HEK293 (cell line): ENCODE measurements at regions not wholly inside any gene's neighbourhood (a gene's known extent, or its start where the extent isn't known, plus 50 kb on each side); places are given as distances from the start of the nearest gene placed in this dataset.

Experiments used
- BCL6B ChIP-seq: fragments of 450-650 bp; formaldehyde crosslinking; IDR thresholded peaks from 2 replicates; pipeline ENCODE4 v1.5.1; 2017; ENCODE audit warnings: missing biosample characterization, missing genetic modification characterization
- EGR2 ChIP-seq: fragments of 450-650 bp; formaldehyde crosslinking; IDR thresholded peaks from 2 replicates; pipeline ENCODE4 v1.5.1; 2016; ENCODE audit warnings: low read depth, missing biosample characterization, missing genetic modification characterization
- IKZF3 ChIP-seq: fragments of 450-650 bp; IDR thresholded peaks from 2 replicates; pipeline ENCODE4 v1.5.0; 2018; ENCODE audit warnings: missing biosample characterization, mild to moderate bottlenecking, missing genetic modification characterization, moderate library complexity
- KLF10 ChIP-seq: fragments of 450-650 bp; IDR thresholded peaks from 2 replicates; pipeline ENCODE4 v1.5.1; 2018; ENCODE audit warnings: missing biosample characterization, mild to moderate bottlenecking, missing genetic modification characterization
- OVOL3 ChIP-seq: fragments of 450-650 bp; formaldehyde crosslinking; IDR thresholded peaks from 2 replicates; pipeline ENCODE4 v1.5.1; 2016; ENCODE audit warnings: missing biosample characterization, missing genetic modification characterization
- REPIN1 ChIP-seq: fragments of 450-650 bp; formaldehyde crosslinking; IDR thresholded peaks from 2 replicates; pipeline ENCODE4 v1.5.1; 2017; ENCODE audit warnings: missing biosample characterization, missing genetic modification characterization, low read depth
- ZBTB1 ChIP-seq: fragments of 450-650 bp; formaldehyde crosslinking; IDR thresholded peaks from 2 replicates; pipeline ENCODE4 v1.5.1; 2016; ENCODE audit warnings: missing biosample characterization, missing genetic modification characterization
- ZBTB44 ChIP-seq: fragments of 450-650 bp; IDR thresholded peaks from 2 replicates; pipeline ENCODE4 v1.5.1; 2018; ENCODE audit warnings: missing biosample characterization, mild to moderate bottlenecking, missing genetic modification characterization
- ZFP3 ChIP-seq: fragments of 450-650 bp; formaldehyde crosslinking; IDR thresholded peaks from 2 replicates; pipeline ENCODE4 v1.5.1; 2016; ENCODE audit warnings: low read depth, missing biosample characterization, missing genetic modification characterization
- ZNF114 ChIP-seq: fragments of 450-650 bp; formaldehyde crosslinking; IDR thresholded peaks from 2 replicates; pipeline ENCODE4 v1.5.0; 2017; ENCODE audit warnings: missing biosample characterization, missing genetic modification characterization
- ZNF140 ChIP-seq: fragments of 450-650 bp; formaldehyde crosslinking; IDR thresholded peaks from 2 replicates; pipeline ENCODE4 v1.5.1; 2016; ENCODE audit warnings: missing biosample characterization, missing genetic modification characterization
- ZNF155 ChIP-seq: fragments of 450-650 bp; formaldehyde crosslinking; IDR thresholded peaks from 2 replicates; pipeline ENCODE4 v1.5.1; 2016; ENCODE audit warnings: missing biosample characterization, missing genetic modification characterization
- ZNF157 ChIP-seq: fragments of 450-650 bp; formaldehyde crosslinking; IDR thresholded peaks from 2 replicates; pipeline ENCODE4 v1.5.1; 2016; ENCODE audit warnings: missing biosample characterization, missing genetic modification characterization
- ZNF223 ChIP-seq: fragments of 450-650 bp; formaldehyde crosslinking; IDR thresholded peaks from 2 replicates; pipeline ENCODE4 v1.5.1; 2016; ENCODE audit warnings: missing biosample characterization, missing genetic modification characterization
- ZNF354C ChIP-seq: fragments of 450-650 bp; formaldehyde crosslinking; IDR thresholded peaks from 2 replicates; pipeline ENCODE4 v1.5.1; 2016; ENCODE audit warnings: missing biosample characterization, missing genetic modification characterization, low read depth, borderline replicate concordance
- ZNF48 ChIP-seq: fragments of 450-650 bp; formaldehyde crosslinking; IDR thresholded peaks from 2 replicates; pipeline ENCODE4 v1.5.1; 2016; ENCODE audit warnings: missing biosample characterization, missing genetic modification characterization
- ZNF510 ChIP-seq: fragments of 450-650 bp; formaldehyde crosslinking; IDR thresholded peaks from 2 replicates; pipeline ENCODE4 v1.5.1; 2018; ENCODE audit warnings: mild to moderate bottlenecking, missing genetic modification characterization, missing biosample characterization; ENCODE audit not compliant: insufficient replicate concordance
- ZNF549 ChIP-seq: fragments of 450-650 bp; IDR thresholded peaks from 2 replicates; pipeline ENCODE4 v1.5.1; 2018; ENCODE audit warnings: missing biosample characterization, missing genetic modification characterization, mild to moderate bottlenecking, inconsistent platforms, moderate library complexity
- ZNF555 ChIP-seq: fragments of 450-650 bp; formaldehyde crosslinking; conservative IDR thresholded peaks from 2 replicates; pipeline ENCODE4 v1.5.1; 2017; ENCODE audit warnings: missing biosample characterization, mild to moderate bottlenecking, missing genetic modification characterization, inconsistent platforms
- ZNF560 ChIP-seq: fragments of 450-650 bp; formaldehyde crosslinking; IDR thresholded peaks from 2 replicates; pipeline ENCODE4 v1.5.1; 2017; ENCODE audit warnings: missing biosample characterization, missing genetic modification characterization, borderline replicate concordance
- ZNF585B ChIP-seq: fragments of 450-650 bp; formaldehyde crosslinking; IDR thresholded peaks from 2 replicates; pipeline ENCODE4 v1.5.1; 2016; ENCODE audit warnings: missing biosample characterization, missing genetic modification characterization
- ZNF660 ChIP-seq: fragments of 450-650 bp; IDR thresholded peaks from 2 replicates; pipeline ENCODE4 v1.5.1; 2018; ENCODE audit warnings: missing biosample characterization, mild to moderate bottlenecking, missing genetic modification characterization
- ZNF664 ChIP-seq: fragments of 450-650 bp; formaldehyde crosslinking; IDR thresholded peaks from 2 replicates; pipeline ENCODE4 v1.5.1; 2016; ENCODE audit warnings: missing biosample characterization, missing genetic modification characterization
- ZNF701 ChIP-seq: fragments of 450-650 bp; formaldehyde crosslinking; IDR thresholded peaks from 2 replicates; pipeline ENCODE4 v1.5.1; 2016; ENCODE audit warnings: missing biosample characterization, missing genetic modification characterization
- ZNF776 ChIP-seq: fragments of 450-650 bp; formaldehyde crosslinking; IDR thresholded peaks from 2 replicates; pipeline ENCODE4 v1.5.0; 2017; ENCODE audit warnings: missing biosample characterization, missing genetic modification characterization, borderline replicate concordance
- ZNF785 ChIP-seq: fragments of 450-650 bp; formaldehyde crosslinking; IDR thresholded peaks from 2 replicates; pipeline ENCODE4 v1.5.1; 2016; ENCODE audit warnings: missing biosample characterization, missing genetic modification characterization
- ZNF830 ChIP-seq: fragments of 450-650 bp; IDR thresholded peaks from 2 replicates; pipeline ENCODE4 v1.5.0; 2018; ENCODE audit warnings: missing biosample characterization, missing genetic modification characterization, low read depth, mild to moderate bottlenecking, moderate library complexity
- ZNF837 ChIP-seq: fragments of 450-650 bp; formaldehyde crosslinking; IDR thresholded peaks from 2 replicates; pipeline ENCODE4 v1.5.1; 2016; ENCODE audit warnings: missing biosample characterization, missing genetic modification characterization
- ZSCAN18 ChIP-seq: fragments of 450-650 bp; formaldehyde crosslinking; IDR thresholded peaks from 2 replicates; pipeline ENCODE4 v1.5.1; 2016; ENCODE audit warnings: missing biosample characterization, missing genetic modification characterization
- ZSCAN23 ChIP-seq: fragments of 450-650 bp; formaldehyde crosslinking; IDR thresholded peaks from 2 replicates; pipeline ENCODE4 v1.5.1; 2016; ENCODE audit warnings: missing biosample characterization, missing genetic modification characterization
- ZSCAN30 ChIP-seq: fragments of 450-650 bp; IDR thresholded peaks from 2 replicates; pipeline ENCODE4 v1.5.1; 2018; ENCODE audit warnings: missing biosample characterization, mild to moderate bottlenecking, missing genetic modification characterization, moderate library complexity
- TF ChIP-seq, protein P1 (sequence below): fragments of 450-650 bp; formaldehyde crosslinking; IDR thresholded peaks from 2 replicates; pipeline ENCODE4 v1.5.1; 2017; ENCODE audit warnings: missing biosample characterization, missing genetic modification characterization
- TF ChIP-seq, protein P2 (sequence below): fragments of 450-650 bp; formaldehyde crosslinking; IDR thresholded peaks from 2 replicates; pipeline ENCODE4 v1.5.1; 2016; ENCODE audit warnings: missing biosample characterization, missing genetic modification characterization
- TF ChIP-seq, protein P3 (sequence below): fragments of 450-650 bp; IDR thresholded peaks from 2 replicates; pipeline ENCODE4 v1.5.1; 2018; ENCODE audit warnings: missing biosample characterization, missing genetic modification characterization

GRCh38 chr15:70507772-70508371 lies 255.5 kb downstream of the UACA start (continued):
- TF ChIP-seq ZNF701 (tag by site-specific recombination), result no peak
- no peak for TF ChIP-seq ZSCAN30 (tag by site-specific recombination)
- TF ChIP-seq ZNF223 (tag by site-specific recombination), result no peak
- no peak for TF ChIP-seq ZNF157
- no peak for TF ChIP-seq ZNF560 (tag by site-specific recombination)
- no peak for TF ChIP-seq ZNF510
- TF ChIP-seq ZBTB1, result no peak
- TF ChIP-seq ZNF585B (tag by site-specific recombination), result no peak
- TF ChIP-seq, protein P1, sequence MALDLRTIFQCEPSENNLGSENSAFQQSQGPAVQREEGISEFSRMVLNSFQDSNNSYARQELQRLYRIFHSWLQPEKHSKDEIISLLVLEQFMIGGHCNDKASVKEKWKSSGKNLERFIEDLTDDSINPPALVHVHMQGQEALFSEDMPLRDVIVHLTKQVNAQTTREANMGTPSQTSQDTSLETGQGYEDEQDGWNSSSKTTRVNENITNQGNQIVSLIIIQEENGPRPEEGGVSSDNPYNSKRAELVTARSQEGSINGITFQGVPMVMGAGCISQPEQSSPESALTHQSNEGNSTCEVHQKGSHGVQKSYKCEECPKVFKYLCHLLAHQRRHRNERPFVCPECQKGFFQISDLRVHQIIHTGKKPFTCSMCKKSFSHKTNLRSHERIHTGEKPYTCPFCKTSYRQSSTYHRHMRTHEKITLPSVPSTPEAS (tag by site-specific recombination), result no peak
- 0 out of 2 replicates have a peak, but pooled peaks have one; percentile 54 for TF ChIP-seq ZBTB44 (tag by site-specific recombination)
- TF ChIP-seq, protein P2, sequence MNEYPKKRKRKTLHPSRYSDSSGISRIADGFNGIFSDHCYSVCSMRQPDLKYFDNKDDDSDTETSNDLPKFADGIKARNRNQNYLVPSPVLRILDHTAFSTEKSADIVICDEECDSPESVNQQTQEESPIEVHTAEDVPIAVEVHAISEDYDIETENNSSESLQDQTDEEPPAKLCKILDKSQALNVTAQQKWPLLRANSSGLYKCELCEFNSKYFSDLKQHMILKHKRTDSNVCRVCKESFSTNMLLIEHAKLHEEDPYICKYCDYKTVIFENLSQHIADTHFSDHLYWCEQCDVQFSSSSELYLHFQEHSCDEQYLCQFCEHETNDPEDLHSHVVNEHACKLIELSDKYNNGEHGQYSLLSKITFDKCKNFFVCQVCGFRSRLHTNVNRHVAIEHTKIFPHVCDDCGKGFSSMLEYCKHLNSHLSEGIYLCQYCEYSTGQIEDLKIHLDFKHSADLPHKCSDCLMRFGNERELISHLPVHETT, result peak; percentile 97
- no peak for TF ChIP-seq ZNF48 (tag by site-specific recombination)
- no peak for TF ChIP-seq ZNF776 (tag by site-specific recombination)
- no peak for TF ChIP-seq ZFP3
- TF ChIP-seq ZNF830 (tag by site-specific recombination), result no peak
- no peak for TF ChIP-seq ZNF549
- TF ChIP-seq ZNF664 (tag by site-specific recombination), result no peak
- no peak for TF ChIP-seq ZNF354C (tag by site-specific recombination)
- TF ChIP-seq ZSCAN18 (tag by site-specific recombination), result no peak
- no peak for TF ChIP-seq ZNF155 (tag by site-specific recombination)
- TF ChIP-seq EGR2 (tag by site-specific recombination), result peak; percentile 72
- no peak for TF ChIP-seq REPIN1 (tag by site-specific recombination)
- TF ChIP-seq ZNF114 (tag by site-specific recombination), result no peak
- TF ChIP-seq ZNF660 (tag by site-specific recombination), result peak; percentile 78
- TF ChIP-seq, protein P3, sequence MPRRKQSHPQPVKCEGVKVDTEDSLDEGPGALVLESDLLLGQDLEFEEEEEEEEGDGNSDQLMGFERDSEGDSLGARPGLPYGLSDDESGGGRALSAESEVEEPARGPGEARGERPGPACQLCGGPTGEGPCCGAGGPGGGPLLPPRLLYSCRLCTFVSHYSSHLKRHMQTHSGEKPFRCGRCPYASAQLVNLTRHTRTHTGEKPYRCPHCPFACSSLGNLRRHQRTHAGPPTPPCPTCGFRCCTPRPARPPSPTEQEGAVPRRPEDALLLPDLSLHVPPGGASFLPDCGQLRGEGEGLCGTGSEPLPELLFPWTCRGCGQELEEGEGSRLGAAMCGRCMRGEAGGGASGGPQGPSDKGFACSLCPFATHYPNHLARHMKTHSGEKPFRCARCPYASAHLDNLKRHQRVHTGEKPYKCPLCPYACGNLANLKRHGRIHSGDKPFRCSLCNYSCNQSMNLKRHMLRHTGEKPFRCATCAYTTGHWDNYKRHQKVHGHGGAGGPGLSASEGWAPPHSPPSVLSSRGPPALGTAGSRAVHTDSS, result no peak
- TF ChIP-seq ZNF837 (tag by site-specific recombination), result no peak
- TF ChIP-seq OVOL3 (tag by site-specific recombination), result no peak; the same call in 1 of the 2 replicates
- TF ChIP-seq ZNF785 (tag by site-specific recombination), result no peak
- TF ChIP-seq ZSCAN23 (tag by site-specific recombination), result peak; percentile 95
- TF ChIP-seq ZNF555, result no peak
- no peak; the same call in 1 of the 2 replicates for TF ChIP-seq ZNF140 (tag by site-specific recombination)
- TF ChIP-seq KLF10 (tag by site-specific recombination), result peak; percentile 67
- TF ChIP-seq BCL6B (tag by site-specific recombination), result no peak
- 0 out of 2 replicates have a peak, but pooled peaks have one; percentile 41 for TF ChIP-seq IKZF3
